Astrocyte (in vitro differentiated cells and primary cell): ENCODE measurements at regions not wholly inside any gene's neighbourhood (a gene's known extent, or its start where the extent isn't known, plus 50 kb on each side); places are given as distances from the start of the nearest gene placed in this dataset.

Experiments used
- DNase-seq: peaks from one replicate; pipeline ENCODE4 v3.0.0-alpha.2; 2010; ENCODE audit warnings: low read depth
- FAIRE-seq: peaks from 2 replicates; lab custom pipeline; 2011; peaks lifted over from hg19 to GRCh38; lab: Jason Lieb, UNC
- H2AFZ ChIP-seq: 2 replicates; pipeline ENCODE4 v1.6.0; 2012; ENCODE audit warnings: low read depth, low read length, inconsistent platforms
- H3K27ac ChIP-seq: 2 replicates; pipeline ENCODE4 v1.5.1; 2011; ENCODE audit warnings: low read depth, low read length, inconsistent platforms
- H3K27me3 ChIP-seq: 2 replicates; pipeline ENCODE4 v1.6.0; 2011; ENCODE audit warnings: low read length, inconsistent platforms; ENCODE audit not compliant: insufficient read depth
- H3K36me3 ChIP-seq: 2 replicates; pipeline ENCODE4 v1.5.1; 2011; ENCODE audit warnings: low read length, inconsistent platforms; ENCODE audit not compliant: insufficient read depth
- H3K4me1 ChIP-seq: 2 replicates; pipeline ENCODE4 v1.5.1; 2011; ENCODE audit warnings: low read length, inconsistent platforms; ENCODE audit not compliant: insufficient read depth
- H3K4me2 ChIP-seq: 2 replicates; pipeline ENCODE4 v1.6.0; 2012; ENCODE audit warnings: low read length, inconsistent platforms
- H3K4me3 ChIP-seq: 2 replicates; pipeline ENCODE4 v1.5.1; 2011; ENCODE audit warnings: low read depth, mild to moderate bottlenecking, low read length, inconsistent platforms; ENCODE audit not compliant: insufficient read depth
- H3K79me2 ChIP-seq: 2 replicates; pipeline ENCODE4 v1.6.0; 2012; ENCODE audit warnings: mild to moderate bottlenecking, low read length, inconsistent platforms; ENCODE audit not compliant: insufficient read depth
- H3K9ac ChIP-seq: 2 replicates; pipeline ENCODE4 v1.6.0; 2012; ENCODE audit warnings: mild to moderate bottlenecking, low read length, inconsistent platforms
- H3K9me3 ChIP-seq: 2 replicates; pipeline ENCODE4 v1.5.1; 2012; ENCODE audit warnings: low read depth, mild to moderate bottlenecking, low read length, inconsistent platforms; ENCODE audit not compliant: insufficient read depth
- H4K20me1 ChIP-seq: 2 replicates; pipeline ENCODE4 v1.6.0; 2012; ENCODE audit warnings: low read length, inconsistent platforms; ENCODE audit not compliant: insufficient read depth
- H3K27ac Mint-ChIP-seq: one replicate; pipeline ENCODE4 v1.8.0; 2021; ENCODE audit warnings: mild to moderate bottlenecking, mixed read lengths; ENCODE audit not compliant: unreplicated experiment
- H3K27me3 Mint-ChIP-seq: one replicate; pipeline ENCODE4 v1.8.0; 2021; ENCODE audit warnings: low read depth, mixed read lengths; ENCODE audit not compliant: unreplicated experiment
- H3K36me3 Mint-ChIP-seq: one replicate; pipeline ENCODE4 v1.8.0; 2021; ENCODE audit warnings: low read depth, mixed read lengths; ENCODE audit not compliant: unreplicated experiment
- H3K4me1 Mint-ChIP-seq: one replicate; pipeline ENCODE4 v1.8.0; 2021; ENCODE audit warnings: low read depth, mixed read lengths; ENCODE audit not compliant: unreplicated experiment
- H3K4me3 Mint-ChIP-seq: one replicate; pipeline ENCODE4 v1.8.0; 2021; ENCODE audit warnings: mild to moderate bottlenecking, moderate library complexity, mixed read lengths; ENCODE audit not compliant: unreplicated experiment
- H3K9me3 Mint-ChIP-seq: one replicate; pipeline ENCODE4 v1.8.0; 2021; ENCODE audit warnings: mild to moderate bottlenecking, mixed read lengths; ENCODE audit not compliant: unreplicated experiment
- EZH2 ChIP-seq: IDR thresholded peaks from 2 replicates; pipeline ENCODE4 v1.6.1; 2012; ENCODE audit warnings: mild to moderate bottlenecking, low read length, inconsistent platforms; ENCODE audit not compliant: insufficient read depth
- TF ChIP-seq, protein P1 (sequence below): IDR thresholded peaks from 2 replicates; pipeline ENCODE4 v1.5.1; 2011; ENCODE audit warnings: low read depth, mild to moderate bottlenecking, inconsistent platforms, low read length, moderate library complexity; ENCODE audit not compliant: insufficient read depth

DNA sequence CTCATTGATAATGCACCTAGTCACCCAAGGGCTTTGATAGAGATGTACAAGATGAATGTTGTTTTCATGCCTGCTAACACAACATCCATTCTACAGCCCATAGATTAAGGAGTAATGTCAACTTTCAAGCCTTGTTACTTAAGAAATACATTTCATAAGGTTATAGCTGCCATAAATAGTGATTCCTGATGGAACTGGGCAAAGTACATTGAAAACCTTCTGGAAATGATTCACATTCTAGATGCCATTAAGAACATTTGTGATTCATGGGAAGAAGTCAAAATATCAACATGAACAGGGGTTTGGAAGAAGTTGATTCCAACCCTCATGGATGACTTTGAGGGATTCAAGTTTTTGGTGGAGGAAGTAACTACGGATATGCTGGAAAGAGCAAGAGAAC, 135.2 kb downstream of the TLE3 start:
- no peaks in the 10 kb centered on the region for H3K9me3 Mint-ChIP-seq
- H4K20me1 ChIP-seq: no peaks in the 10 kb centered on the region
- TF ChIP-seq EZH2: no peak
- TF ChIP-seq, protein P1, sequence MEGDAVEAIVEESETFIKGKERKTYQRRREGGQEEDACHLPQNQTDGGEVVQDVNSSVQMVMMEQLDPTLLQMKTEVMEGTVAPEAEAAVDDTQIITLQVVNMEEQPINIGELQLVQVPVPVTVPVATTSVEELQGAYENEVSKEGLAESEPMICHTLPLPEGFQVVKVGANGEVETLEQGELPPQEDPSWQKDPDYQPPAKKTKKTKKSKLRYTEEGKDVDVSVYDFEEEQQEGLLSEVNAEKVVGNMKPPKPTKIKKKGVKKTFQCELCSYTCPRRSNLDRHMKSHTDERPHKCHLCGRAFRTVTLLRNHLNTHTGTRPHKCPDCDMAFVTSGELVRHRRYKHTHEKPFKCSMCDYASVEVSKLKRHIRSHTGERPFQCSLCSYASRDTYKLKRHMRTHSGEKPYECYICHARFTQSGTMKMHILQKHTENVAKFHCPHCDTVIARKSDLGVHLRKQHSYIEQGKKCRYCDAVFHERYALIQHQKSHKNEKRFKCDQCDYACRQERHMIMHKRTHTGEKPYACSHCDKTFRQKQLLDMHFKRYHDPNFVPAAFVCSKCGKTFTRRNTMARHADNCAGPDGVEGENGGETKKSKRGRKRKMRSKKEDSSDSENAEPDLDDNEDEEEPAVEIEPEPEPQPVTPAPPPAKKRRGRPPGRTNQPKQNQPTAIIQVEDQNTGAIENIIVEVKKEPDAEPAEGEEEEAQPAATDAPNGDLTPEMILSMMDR: no peak
- FAIRE-seq (no peak), DNase-seq (no peak)
- H3K4me2 ChIP-seq: no peak overlapping the region
- no peak overlapping the region for H3K4me3 ChIP-seq
- no peak overlapping the region for H3K27ac ChIP-seq
- H3K4me3 Mint-ChIP-seq: no peak overlapping the region
- H3K4me1 ChIP-seq: no peaks in the 10 kb centered on the region
- H3K9ac ChIP-seq: no peak overlapping the region
- H3K9me3 ChIP-seq: no peaks in the 10 kb centered on the region
- no peaks in the 10 kb centered on the region for H3K79me2 ChIP-seq
- H3K36me3 Mint-ChIP-seq: no peaks in the 10 kb centered on the region
- no peak overlapping the region for H3K27ac Mint-ChIP-seq
- no peaks in the 10 kb centered on the region for H3K4me1 Mint-ChIP-seq
- no peaks in the 10 kb centered on the region for H3K36me3 ChIP-seq
- H3K27me3 Mint-ChIP-seq: peaks cover 40% of the 10 kb centered on the region
- H3K27me3 ChIP-seq: peaks cover 20% of the 10 kb centered on the region
- no peak overlapping the region for H2AFZ ChIP-seq

DNA sequence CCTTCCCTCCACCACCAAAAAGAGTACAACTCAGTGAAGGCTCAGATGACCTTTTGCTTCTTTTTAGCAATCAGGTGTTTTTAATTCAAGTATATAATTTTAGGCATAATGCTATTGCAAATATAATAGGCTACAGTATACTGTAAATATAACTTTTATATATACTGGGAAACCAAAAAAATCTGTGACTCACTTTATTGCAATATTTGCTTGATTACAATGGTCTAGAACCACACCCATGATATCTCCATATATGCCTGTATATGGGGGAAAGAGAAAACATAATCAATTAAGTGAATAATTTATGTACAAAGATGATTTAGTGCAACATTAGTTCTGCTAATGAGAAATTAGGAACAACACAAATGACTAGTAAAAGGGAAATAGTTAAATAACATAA, 134.3 kb downstream of the TLE3 start:
- Mint-ChIP-seq H3K27ac (no peak overlapping the region), H3K4me1 (no peaks in the 10 kb centered on the region), H3K27me3 (peaks cover 44% of the 10 kb centered on the region), H3K36me3 (no peaks in the 10 kb centered on the region), H3K9me3 (no peaks in the 10 kb centered on the region), H3K4me3 (no peak overlapping the region)
- H2AFZ ChIP-seq: no peak overlapping the region
- DNase-seq (no peak), FAIRE-seq (no peak)
- H3K4me3 ChIP-seq: no peak overlapping the region
- H4K20me1 ChIP-seq: no peaks in the 10 kb centered on the region
- no peak overlapping the region for H3K4me2 ChIP-seq
- no peaks in the 10 kb centered on the region for H3K36me3 ChIP-seq
- no peak overlapping the region for H3K27ac ChIP-seq
- H3K79me2 ChIP-seq: no peaks in the 10 kb centered on the region
- no peak overlapping the region for H3K9ac ChIP-seq
- H3K27me3 ChIP-seq: peaks cover 22% of the 10 kb centered on the region
- H3K4me1 ChIP-seq: no peaks in the 10 kb centered on the region
- TF ChIP-seq, protein P1: no peak
- TF ChIP-seq EZH2: no peak
- no peaks in the 10 kb centered on the region for H3K9me3 ChIP-seq

DNA sequence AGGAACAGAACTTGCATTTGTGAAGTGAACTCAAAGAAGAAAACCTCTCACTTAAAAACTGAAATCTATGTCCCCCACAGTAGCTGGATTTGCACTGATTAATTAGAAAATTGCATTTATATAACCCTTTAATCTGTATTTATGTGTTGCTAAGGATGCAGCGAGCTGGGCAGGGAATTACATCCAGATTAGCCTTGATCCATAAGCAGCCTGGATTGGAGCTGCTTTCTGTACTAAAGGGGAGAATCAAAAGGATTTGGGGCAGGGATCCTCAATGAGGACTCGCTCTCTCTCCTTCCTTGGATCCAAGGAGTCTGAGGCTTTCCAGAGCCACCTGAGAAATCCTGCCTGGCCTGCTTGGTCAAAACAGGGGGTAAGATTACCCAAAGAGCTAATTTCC, 125.9 kb downstream of the TLE3 start:
- Mint-ChIP-seq H3K36me3 (no peaks in the 10 kb centered on the region), H3K27me3 (peaks cover 74% of the 10 kb centered on the region), H3K27ac (no peak overlapping the region), H3K4me3 (no peak overlapping the region), H3K9me3 (peaks cover 3% of the 10 kb centered on the region), H3K4me1 (no peaks in the 10 kb centered on the region)
- Histone ChIP-seq H3K36me3 (no peaks in the 10 kb centered on the region), H3K79me2 (no peaks in the 10 kb centered on the region), H3K9ac (no peak overlapping the region), H2AFZ (no peak overlapping the region), H3K4me2 (no peak overlapping the region), H3K9me3 (no peaks in the 10 kb centered on the region), H3K4me3 (no peak overlapping the region), H3K27me3 (peaks cover 32% of the 10 kb centered on the region), H3K4me1 (no peaks in the 10 kb centered on the region), H3K27ac (no peak overlapping the region), H4K20me1 (no peaks in the 10 kb centered on the region)
- TF ChIP-seq, protein P1: no peak
- TF ChIP-seq EZH2: no peak
- no peak for DNase-seq
- no peak for FAIRE-seq
